Urinary bladder (tissue), 3 donors: ENCODE measurements at regions not wholly inside any gene's neighbourhood (a gene's known extent, or its start where the extent isn't known, plus 50 kb on each side); places are given as distances from the start of the nearest gene placed in this dataset.

Experiments
- DNase-seq: peaks from one replicate; pipeline ENCODE4 v3.0.0-alpha.2; 2015; ENCODE audit errors: extremely low spot score
- H3K27ac ChIP-seq: one replicate; pipeline ENCODE4 v1.5.1; 2013; ENCODE audit warnings: low read depth, mild to moderate bottlenecking, moderate library complexity
- H3K36me3 ChIP-seq: one replicate; pipeline ENCODE4 v1.6.1; 2013; ENCODE audit warnings: mild to moderate bottlenecking, moderate library complexity; ENCODE audit not compliant: insufficient read depth
- H3K4me1 ChIP-seq: one replicate; pipeline ENCODE4 v1.6.1; 2013; ENCODE audit warnings: mild to moderate bottlenecking, moderate library complexity; ENCODE audit not compliant: insufficient read depth
- H3K4me3 ChIP-seq: one replicate; pipeline ENCODE4 v1.5.1; 2013; ENCODE audit warnings: low read depth, low read length
- WGBS: extraction: QIAGEN DNeasy Blood & Tissue Kit; methylation state at CpG from one replicate; pipeline ENCODE4 v1.1.7; 2013; 5-methylcytosine and 5-hydroxymethylcytosine counted together
- donor health status: healthy with polysubstance abuse.
- donor health status: healthy.

DNA sequence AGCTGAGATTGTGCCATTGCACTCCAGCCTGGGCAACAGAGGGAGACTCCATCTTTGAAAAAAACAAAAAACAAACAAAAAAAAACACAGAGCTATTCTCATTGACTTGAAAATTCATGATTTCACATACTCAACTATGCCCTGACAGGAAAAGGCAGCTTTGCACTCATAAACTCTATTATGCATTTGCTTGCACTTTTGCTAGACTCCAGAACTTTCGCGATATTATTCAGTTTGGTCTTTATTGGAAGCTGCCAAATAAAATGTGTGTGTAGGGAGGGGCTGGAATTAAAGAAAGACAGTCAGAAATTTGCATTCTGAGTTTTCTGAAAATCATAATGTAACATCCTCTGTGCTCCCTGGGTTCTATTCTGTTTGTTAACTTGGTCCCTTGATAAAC is 635.1 kb upstream of the KLF12 start:
- no peak for DNase-seq
- no peaks in the 10 kb centered on the region for H3K36me3 ChIP-seq
- 52% methylated on average over 2 of the region's 2 CpGs for WGBS
- H3K27ac ChIP-seq, result no peak overlapping the region
- H3K4me3 ChIP-seq, result no peak overlapping the region
- no peaks in the 10 kb centered on the region for H3K4me1 ChIP-seq

DNA sequence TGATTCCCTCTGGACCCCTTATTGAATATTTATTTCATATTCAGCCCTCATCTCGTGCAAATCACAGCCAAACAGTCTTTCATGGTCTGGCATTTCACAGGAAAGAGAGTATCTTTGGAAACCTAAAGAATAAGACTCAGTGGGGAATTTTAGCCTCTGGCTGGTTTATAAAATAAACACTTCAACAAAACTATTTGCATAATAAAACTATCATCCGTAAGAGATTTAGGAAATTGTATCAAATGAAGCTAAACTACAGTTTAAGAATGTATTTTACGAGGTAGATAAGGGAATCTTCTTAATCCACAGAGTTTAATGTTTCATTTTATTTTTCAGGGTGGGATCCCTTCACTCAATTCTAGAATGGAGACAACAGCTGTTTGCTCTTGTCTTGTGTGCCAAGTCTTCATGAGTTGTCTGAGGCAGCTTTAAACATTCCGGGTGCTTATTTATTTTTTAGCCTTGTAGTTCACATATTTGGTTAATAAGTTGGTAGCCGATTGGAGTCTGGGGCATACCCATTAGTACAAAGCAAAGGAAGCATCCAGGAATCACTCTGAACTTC is 634.4 kb upstream of the KLF12 start:
- 23% methylated on average over 5 of the region's 5 CpGs for WGBS
- Histone ChIP-seq H3K4me3 (no peak overlapping the region), H3K27ac (no peak overlapping the region), H3K36me3 (no peaks in the 10 kb centered on the region), H3K4me1 (no peaks in the 10 kb centered on the region)
- DNase-seq, result no peak

DNA sequence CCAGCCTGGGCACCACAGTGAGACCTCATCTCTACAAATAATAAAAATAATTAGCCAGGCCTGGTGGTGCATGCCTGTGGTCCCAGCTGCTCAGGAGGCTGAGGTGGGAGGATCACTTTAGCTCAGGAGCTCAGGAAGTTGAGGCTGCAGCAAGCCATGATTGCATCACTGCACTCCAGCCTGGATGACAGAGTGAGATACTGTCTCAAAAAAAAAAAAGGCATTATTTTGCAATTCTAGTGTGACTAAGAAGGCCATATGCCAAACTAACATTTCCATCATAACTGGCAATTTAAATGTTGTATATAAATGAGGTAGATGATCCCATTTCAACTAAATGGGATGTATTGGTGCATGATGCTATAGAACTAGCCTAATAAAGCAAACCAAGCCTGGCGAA is 632.8 kb upstream of the KLF12 start:
- Histone ChIP-seq H3K27ac (no peak overlapping the region), H3K36me3 (no peaks in the 10 kb centered on the region), H3K4me1 (no peaks in the 10 kb centered on the region), H3K4me3 (no peak overlapping the region)
- DNase-seq, result no peak
- 99% methylated on average over 1 of the region's 1 CpG for WGBS

DNA sequence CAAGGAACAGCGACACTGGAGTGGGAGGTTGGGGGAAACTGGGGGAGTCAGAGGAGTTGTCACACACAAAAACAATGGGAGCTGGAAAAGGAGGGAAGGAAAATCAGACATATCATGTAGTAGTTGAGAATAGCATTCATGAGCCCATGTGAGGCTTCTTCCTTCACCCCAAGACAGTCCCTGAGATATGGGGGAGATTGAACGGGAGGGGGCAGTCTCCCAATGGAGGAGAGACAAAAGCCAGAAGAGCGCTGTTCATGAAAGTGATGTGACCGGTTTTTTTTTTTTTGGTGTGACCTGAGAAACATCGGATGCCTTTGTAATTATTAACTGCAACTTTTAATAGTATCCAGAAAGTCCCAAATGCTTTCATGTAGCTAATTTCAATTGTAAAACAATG is 631.8 kb upstream of the KLF12 start:
- Histone ChIP-seq H3K36me3 (no peaks in the 10 kb centered on the region), H3K4me3 (no peak overlapping the region), H3K4me1 (no peaks in the 10 kb centered on the region), H3K27ac (no peak overlapping the region)
- no peak for DNase-seq
- 78% methylated on average over 5 of the region's 5 CpGs for WGBS

DNA sequence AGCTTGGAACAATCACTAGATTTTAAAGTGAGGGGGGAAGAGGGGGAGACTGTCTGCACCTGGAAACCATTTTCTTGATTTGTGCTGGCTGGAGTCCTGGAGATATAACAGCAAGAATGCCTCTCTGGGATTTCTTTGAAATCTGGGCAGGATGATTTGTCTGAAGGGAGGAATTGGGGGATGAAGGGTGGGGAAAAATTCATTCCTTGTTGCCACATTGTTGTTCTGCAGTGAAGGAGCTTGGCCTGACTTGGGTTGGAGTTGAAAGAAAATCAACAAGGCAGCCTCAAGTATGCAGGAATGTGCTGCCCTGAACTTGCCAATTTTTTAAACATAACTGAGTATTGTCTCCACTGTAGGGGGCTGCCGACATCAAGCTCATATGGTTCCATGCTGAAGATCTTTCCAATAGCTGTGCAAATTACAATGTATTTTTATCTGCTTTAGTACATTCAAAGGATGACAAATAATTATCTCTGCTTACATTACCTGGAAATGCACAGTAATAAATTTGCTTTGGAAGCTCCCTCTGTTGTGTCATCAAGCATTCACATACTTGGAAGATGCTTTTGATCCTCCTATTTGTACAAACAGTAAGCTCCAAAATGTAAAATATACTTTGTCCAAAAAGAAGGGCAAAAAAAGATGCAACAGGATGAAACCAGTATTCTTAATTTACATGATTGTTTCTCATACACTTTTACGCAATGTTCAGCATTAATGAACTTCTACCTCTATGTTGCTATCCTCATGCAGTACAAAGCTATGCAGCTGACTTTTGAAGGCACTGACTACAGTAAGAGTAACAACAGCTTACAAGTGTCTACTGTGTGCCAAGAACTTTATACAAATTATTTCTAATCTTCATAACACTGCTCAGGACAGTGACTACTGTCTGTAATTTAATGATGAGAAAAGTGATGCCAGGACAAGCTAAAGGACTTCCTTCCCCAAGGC is 627.9 kb upstream of the KLF12 start:
- Histone ChIP-seq H3K4me1 (no peaks in the 10 kb centered on the region), H3K27ac (no peak overlapping the region), H3K36me3 (no peaks in the 10 kb centered on the region), H3K4me3 (no peak overlapping the region)
- DNase-seq, result peak; percentile 29
- 54% methylated on average over 2 of the region's 2 CpGs for WGBS

DNA sequence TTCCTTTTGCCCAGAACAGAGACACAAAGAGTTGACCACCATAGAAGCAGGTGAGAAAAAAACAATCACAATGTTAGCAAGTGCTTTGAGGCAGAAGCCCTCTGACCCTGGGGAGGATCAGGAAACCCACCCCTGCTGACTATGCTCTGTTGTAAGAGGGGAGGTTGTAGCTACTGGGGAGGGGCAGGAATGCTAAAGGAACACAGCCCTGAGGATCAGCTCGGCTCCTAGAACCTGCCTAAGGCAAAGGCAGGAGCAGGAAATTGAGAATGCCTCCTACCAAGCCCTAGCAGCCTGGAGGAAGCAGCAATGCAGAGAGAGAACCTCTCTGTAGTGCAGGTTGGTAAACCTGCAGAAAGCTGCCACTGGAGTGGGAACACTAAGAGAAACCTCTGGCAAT is 624.0 kb upstream of the KLF12 start:
- no peak overlapping the region for H3K27ac ChIP-seq
- H3K4me3 ChIP-seq, result no peak overlapping the region
- H3K4me1 ChIP-seq, result no peaks in the 10 kb centered on the region
- WGBS, result 95% methylated on average over 1 of the region's 1 CpG
- no peak for DNase-seq
- no peaks in the 10 kb centered on the region for H3K36me3 ChIP-seq

DNA sequence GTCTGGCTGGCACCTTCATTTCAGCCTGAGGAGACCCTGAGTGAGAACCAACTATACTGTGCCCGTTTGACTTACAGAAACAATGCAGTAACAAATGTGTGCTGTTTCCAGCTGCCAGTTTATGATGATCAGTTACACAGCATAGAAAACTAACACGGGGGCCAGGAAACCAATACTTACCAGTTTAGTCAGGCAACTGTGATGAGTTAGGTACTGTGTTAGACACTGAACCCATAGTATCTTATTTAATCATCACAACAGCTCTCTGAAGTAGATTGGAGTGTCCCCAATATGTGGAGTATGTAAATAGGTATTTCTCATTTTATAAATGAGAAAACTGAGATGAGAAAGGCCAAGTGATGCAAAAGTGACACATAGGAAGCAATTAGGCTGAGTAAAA is 620.9 kb upstream of the KLF12 start:
- WGBS, result 88% methylated on average over 2 of the region's 2 CpGs
- DNase-seq, result no peak
- H3K36me3 ChIP-seq, result no peaks in the 10 kb centered on the region
- H3K4me3 ChIP-seq, result no peak overlapping the region
- H3K27ac ChIP-seq, result no peak overlapping the region
- no peaks in the 10 kb centered on the region for H3K4me1 ChIP-seq

DNA sequence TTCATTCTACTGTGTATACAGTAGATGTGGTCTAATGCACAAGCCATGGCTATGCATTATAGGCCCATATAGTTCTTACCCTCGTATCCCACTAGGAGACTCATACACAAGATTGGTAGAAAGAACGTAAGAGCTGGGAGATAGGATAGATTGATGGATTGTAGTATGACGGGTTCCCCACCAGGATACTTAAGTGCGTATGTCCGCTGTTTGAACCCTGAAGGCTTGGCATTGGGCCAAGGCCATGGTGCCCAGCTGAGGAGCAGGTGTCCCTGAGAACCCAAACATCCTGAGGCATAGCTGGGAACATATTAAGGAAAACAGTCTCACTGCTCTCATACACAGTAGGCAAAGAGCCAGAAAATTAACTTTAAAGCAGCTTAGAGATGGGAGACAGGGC is 617.5 kb upstream of the KLF12 start:
- Histone ChIP-seq H3K27ac (no peak overlapping the region), H3K4me1 (no peaks in the 10 kb centered on the region), H3K4me3 (no peak overlapping the region), H3K36me3 (no peaks in the 10 kb centered on the region)
- WGBS, result 89% methylated on average over 5 of the region's 5 CpGs
- DNase-seq, result no peak

DNA sequence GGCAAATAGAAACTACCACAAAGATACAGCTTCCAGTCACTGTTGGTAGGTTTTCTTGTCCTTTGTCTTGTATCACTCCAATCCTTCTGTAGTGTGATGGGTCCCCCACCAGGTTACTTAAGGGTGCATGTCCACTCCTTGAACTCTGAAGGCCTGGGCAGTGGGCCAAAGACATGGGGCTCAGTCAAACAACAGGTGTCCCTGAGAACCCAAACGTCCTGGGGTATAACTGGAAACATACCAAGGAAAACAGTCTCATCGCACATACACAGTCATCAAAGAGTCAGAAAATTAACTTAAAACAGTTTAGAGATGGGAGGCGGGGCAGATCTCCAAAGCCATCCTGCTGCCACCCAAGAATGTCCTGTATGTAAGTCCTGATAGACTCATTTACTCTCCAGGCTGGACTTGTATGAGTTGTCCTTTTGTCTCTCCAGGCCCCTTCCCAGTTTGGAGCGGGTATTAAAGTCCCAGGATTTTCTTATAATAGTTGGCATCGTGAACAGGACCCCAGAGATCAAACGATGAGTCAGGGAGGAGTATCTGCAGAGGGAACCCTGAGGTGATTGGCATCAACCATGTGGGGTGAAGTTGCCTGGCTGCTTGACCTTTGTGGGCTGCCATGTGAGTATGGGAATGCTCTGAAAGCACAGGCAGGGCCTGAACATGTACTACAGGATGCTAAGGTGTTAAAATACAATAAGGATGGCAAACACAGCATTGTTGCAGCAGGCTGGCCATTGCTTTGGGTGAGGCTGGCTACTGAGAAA is 613.2 kb upstream of the KLF12 start:
- Histone ChIP-seq H3K4me1 (no peaks in the 10 kb centered on the region), H3K36me3 (no peaks in the 10 kb centered on the region), H3K4me3 (no peak overlapping the region), H3K27ac (no peak overlapping the region)
- DNase-seq, result no peak
- WGBS, result 83% methylated on average over 6 of the region's 6 CpGs

DNA sequence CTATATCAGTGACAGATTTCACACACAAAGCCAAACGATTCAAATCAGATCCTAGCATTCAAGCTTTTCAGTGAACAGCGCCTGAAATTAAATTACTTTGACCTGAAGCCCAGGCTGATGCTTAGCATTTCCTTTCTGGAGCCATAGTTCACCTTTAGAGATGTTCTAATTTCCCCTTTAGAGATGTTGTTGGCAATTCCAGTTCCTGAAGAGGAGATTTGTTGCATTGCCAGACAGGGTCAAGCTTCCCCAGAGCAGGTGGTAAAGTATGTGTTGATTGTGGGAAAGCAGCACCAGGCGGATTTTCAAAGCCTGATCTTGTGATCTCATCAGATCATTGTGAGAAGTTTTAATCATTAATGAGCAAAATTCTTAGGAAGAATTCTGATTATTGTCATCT is 609.8 kb upstream of the KLF12 start:
- Histone ChIP-seq H3K4me1 (no peaks in the 10 kb centered on the region), H3K36me3 (no peaks in the 10 kb centered on the region), H3K4me3 (no peak overlapping the region), H3K27ac (no peak overlapping the region)
- no peak for DNase-seq
- WGBS, result 86% methylated on average over 3 of the region's 3 CpGs

DNA sequence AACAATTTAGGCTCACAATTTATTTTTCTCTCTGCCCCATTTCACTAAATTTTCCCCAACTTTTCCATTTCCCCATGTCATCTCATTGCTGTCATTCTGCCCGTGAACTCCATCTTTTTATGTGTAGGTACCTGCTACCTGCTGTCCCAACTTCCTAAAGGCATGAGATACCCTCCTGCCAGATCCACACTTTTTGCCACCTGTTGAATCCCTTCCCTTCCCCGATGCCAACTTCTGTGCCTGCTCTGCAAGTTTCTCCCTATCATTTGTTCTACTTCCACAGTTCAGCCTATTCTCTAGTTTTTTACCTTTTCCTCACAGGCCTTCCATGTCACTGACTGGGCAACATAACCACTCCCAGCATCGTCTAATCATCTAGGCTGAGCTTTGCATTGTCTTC is 607.5 kb upstream of the KLF12 start:
- no peaks in the 10 kb centered on the region for H3K36me3 ChIP-seq
- WGBS, result 96% methylated on average over 3 of the region's 3 CpGs

DNA sequence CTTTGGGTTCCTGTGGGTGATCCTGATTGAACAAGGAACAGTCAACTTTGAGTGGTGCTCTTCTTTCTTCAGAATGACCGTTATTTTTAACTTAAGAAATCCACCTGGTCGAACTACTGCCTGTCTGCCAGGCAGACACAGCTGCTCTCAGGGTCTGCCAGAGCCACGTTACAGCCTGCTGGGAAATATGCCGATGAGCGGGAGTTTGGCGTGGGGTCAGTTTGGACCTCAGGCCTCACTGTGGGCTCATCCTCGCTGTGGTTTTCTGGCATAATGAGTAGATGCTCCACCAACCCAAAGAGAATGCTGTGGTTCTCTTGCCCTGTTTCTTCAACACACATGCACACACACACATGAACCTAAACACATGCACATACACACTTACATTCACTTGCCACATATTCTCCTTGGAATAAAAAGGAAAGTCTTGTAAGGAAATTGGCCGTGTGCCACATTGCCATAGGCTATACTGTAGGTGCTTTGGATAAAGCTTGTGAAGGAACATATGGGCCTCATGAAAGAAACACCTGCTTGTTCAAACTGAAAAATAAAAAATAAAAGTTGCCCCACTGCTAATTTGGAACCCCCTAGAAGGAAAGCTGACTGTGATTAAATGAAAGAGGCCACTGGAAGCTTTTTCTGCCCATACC is 598.7 kb upstream of the KLF12 start:
- WGBS, result 91% methylated on average over 8 of the region's 8 CpGs
- Histone ChIP-seq H3K27ac (no peak overlapping the region), H3K4me1 (no peaks in the 10 kb centered on the region), H3K36me3 (no peaks in the 10 kb centered on the region), H3K4me3 (no peak overlapping the region)
- DNase-seq, result no peak

More for the DNA sequence above, 607.5 kb upstream of the KLF12 start:
- H3K27ac ChIP-seq, result no peak overlapping the region
- no peak overlapping the region for H3K4me3 ChIP-seq
- H3K4me1 ChIP-seq, result no peaks in the 10 kb centered on the region
- DNase-seq, result no peak

DNA sequence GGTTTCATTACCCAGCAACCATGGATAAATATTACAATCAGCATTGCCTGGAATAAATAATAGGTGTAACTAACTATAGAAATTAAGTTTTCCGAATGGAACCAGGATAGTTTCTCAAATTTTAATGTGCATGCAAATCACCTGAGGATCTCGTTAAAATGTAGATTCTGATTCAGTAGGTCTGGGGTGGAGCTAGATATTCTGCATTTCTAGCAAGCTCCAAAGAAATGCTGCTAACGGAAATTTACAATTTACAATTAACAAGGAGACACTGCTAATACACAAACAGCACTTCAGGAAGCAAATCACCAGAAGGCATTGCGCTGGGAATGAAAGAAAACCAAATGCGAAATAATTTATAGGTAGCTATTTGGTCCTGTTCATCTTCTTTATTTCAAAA is 597.5 kb upstream of the KLF12 start:
- no peaks in the 10 kb centered on the region for H3K36me3 ChIP-seq
- no peak overlapping the region for H3K27ac ChIP-seq
- H3K4me1 ChIP-seq, result no peaks in the 10 kb centered on the region
- no peak for DNase-seq
- no peak overlapping the region for H3K4me3 ChIP-seq
- 92% methylated on average over 5 of the region's 5 CpGs for WGBS
